ENCODE measurements at regions not wholly inside any gene's neighbourhood (a gene's known extent, or its start where the extent isn't known, plus 50 kb on each side); places are given as distances from the start of the nearest gene placed in this dataset.

DNA sequence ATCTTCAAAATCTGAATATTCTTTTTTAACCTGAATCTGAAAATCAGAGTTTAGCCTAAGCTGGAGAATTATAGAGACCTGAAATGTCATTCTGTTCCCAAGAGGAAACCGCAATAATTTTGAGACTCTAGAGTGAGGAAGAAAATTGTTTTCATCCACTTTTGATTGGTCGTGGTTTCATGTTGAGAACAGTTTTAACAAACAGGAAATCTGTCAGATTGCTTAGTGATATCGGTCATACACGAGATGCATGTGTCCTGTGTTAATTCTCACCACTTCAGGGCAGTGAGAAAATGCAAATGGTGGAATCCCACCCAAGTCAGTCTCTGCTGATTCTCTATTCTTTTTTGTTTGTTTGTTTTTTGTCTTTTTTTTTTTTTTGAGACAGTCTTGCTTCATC is 1498.5 kb upstream of the TMEM132C start:
- ChIA-PET POLR2A (no interaction called here), CTCF (interaction anchor here (0.7 to 1.1 kb wide), 2 partner anchors 18 to 42 kb away, joined by 4 to 5 read pairs; no protein-coding TSS in a partner anchor)
- Mint-ChIP-seq H3K27me3 (ENCODE audit: insufficient read depth, unreplicated experiment) (no peaks in the 10 kb centered on the region), H3K36me3 (ENCODE audit: insufficient read depth, unreplicated experiment) (no peaks in the 10 kb centered on the region), H3K27ac (ENCODE audit: low read depth, unreplicated experiment) (no peak overlapping the region), H3K9me3 (ENCODE audit: unreplicated experiment) (peaks cover 45% of the 10 kb centered on the region), H3K4me1 (ENCODE audit: insufficient read depth, unreplicated experiment) (no peaks in the 10 kb centered on the region), H3K4me3 (ENCODE audit: unreplicated experiment) (no peak overlapping the region)
- BruUV-seq (replicated peaks): no TSS peak
- TF ChIP-seq, protein P1, sequence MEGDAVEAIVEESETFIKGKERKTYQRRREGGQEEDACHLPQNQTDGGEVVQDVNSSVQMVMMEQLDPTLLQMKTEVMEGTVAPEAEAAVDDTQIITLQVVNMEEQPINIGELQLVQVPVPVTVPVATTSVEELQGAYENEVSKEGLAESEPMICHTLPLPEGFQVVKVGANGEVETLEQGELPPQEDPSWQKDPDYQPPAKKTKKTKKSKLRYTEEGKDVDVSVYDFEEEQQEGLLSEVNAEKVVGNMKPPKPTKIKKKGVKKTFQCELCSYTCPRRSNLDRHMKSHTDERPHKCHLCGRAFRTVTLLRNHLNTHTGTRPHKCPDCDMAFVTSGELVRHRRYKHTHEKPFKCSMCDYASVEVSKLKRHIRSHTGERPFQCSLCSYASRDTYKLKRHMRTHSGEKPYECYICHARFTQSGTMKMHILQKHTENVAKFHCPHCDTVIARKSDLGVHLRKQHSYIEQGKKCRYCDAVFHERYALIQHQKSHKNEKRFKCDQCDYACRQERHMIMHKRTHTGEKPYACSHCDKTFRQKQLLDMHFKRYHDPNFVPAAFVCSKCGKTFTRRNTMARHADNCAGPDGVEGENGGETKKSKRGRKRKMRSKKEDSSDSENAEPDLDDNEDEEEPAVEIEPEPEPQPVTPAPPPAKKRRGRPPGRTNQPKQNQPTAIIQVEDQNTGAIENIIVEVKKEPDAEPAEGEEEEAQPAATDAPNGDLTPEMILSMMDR (IDR thresholded peaks at IDR 0.05; ENCODE audit: unreplicated experiment): no peak
- intact Hi-C loops (cut with micrococcal nuclease): no loop called here
- no peak for DNase-seq (ENCODE audit: unreplicated experiment)

DNA sequence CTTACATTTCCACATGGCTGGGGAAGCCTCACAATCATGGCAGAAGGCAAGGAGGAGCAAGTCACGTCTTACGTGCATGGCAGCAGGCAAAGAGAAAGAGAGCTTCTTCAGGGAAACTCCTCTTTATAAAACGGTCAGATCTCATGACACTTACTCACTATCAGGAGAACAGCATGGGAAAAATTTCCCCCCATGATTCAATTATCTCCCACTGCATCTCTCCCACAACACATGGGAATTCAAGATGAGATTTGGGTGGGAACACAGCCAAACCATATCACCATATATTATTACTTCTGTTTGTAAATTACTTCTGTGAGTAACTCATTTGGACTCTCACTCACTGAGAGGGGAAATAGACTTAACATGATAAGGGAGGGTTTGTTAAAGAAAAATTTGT is 1496.8 kb upstream of the TMEM132C start:
- peaks cover 32% of the 10 kb centered on the region for H3K9me3 Mint-ChIP-seq (ENCODE audit: unreplicated experiment)
- CTCF ChIA-PET: interaction anchor here (0.9 kb wide), 1 partner anchor 1237 kb away, joined by 3 read pairs; no protein-coding TSS in a partner anchor
- TF ChIP-seq, protein P1 (IDR thresholded peaks at IDR 0.05; ENCODE audit: unreplicated experiment): no peak
- H3K36me3 Mint-ChIP-seq (ENCODE audit: insufficient read depth, unreplicated experiment): no peaks in the 10 kb centered on the region
- intact Hi-C loops (cut with micrococcal nuclease): no loop called here
- BruUV-seq (replicated peaks): no TSS peak
- H3K27me3 Mint-ChIP-seq (ENCODE audit: insufficient read depth, unreplicated experiment): no peaks in the 10 kb centered on the region
- no peaks in the 10 kb centered on the region for H3K4me1 Mint-ChIP-seq (ENCODE audit: insufficient read depth, unreplicated experiment)
- no peak overlapping the region for H3K4me3 Mint-ChIP-seq (ENCODE audit: unreplicated experiment)
- POLR2A ChIA-PET: no interaction called here
- no peak for DNase-seq (ENCODE audit: unreplicated experiment)
- H3K27ac Mint-ChIP-seq (ENCODE audit: low read depth, unreplicated experiment): no peak overlapping the region

DNA sequence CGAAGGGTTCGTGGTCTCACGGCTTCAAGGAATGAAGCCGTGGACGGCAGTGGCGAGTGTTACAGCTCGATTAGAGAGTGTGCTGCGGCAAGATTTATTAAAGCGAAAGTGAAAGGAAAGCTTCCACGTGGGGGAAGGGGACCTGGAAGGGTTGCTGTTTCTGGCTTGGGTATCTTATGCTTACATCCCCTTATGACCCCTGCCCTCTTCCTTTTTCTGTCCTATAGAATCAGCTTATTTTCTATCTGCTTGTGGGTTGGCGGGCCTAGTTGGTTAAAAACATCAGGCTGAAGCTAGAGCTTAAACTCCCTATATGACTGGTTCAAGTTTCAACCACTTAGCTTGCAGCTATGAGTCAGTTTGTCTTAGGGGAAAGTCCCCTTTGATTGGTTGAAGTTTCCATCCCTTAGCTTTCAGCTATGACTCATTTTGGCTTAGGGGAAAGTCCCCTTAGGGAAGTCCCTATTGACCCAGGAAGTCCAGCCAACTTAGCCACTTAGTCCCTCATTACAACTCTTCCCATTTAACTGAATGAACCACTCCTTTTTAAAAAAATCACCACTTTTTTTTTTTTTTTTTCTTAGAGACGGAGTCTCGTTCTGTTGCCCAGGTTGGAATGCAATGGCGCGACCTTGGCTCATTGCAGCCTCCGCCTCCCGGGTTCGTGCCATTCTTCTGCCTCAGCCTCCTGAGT is 1494.7 kb upstream of the TMEM132C start:
- TF ChIP-seq, protein P1 (IDR thresholded peaks at IDR 0.05; ENCODE audit: unreplicated experiment): no peak
- no peak overlapping the region for H3K27ac Mint-ChIP-seq (ENCODE audit: low read depth, unreplicated experiment)
- DNase-seq (ENCODE audit: unreplicated experiment): peak; percentile 81
- peaks cover 25% of the 10 kb centered on the region for H3K9me3 Mint-ChIP-seq (ENCODE audit: unreplicated experiment)
- POLR2A ChIA-PET: no interaction called here
- H3K4me3 Mint-ChIP-seq (ENCODE audit: unreplicated experiment): no peak overlapping the region
- no peaks in the 10 kb centered on the region for H3K27me3 Mint-ChIP-seq (ENCODE audit: insufficient read depth, unreplicated experiment)
- no peaks in the 10 kb centered on the region for H3K4me1 Mint-ChIP-seq (ENCODE audit: insufficient read depth, unreplicated experiment)
- H3K36me3 Mint-ChIP-seq (ENCODE audit: insufficient read depth, unreplicated experiment): no peaks in the 10 kb centered on the region
- intact Hi-C loops (cut with micrococcal nuclease): no loop called here
- CTCF ChIA-PET: interaction anchor here (0.7 to 2.2 kb wide), 4 partner anchors 10 to 611 kb away, joined by 3 to 9 read pairs (median 5); no protein-coding TSS in a partner anchor
- no TSS peak for BruUV-seq (replicated peaks)

DNA sequence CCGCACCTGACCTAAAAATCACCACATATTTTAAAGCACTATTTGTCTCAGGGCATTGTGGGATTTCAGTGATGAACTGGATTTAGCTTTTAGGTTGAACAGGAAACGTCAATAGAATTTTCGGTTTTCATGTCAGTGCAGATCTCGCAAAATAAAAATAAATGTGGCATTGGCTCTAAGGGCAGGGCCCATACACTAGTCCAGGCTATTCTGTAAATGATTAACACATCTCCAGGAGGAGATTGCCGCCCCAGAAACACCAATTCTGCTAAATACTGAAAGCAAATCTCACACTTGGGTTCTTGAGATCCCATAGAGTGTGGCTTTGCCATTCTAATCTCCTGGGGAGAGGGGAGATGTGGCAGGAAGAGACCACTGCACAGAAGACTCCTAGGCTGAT is 1494.0 kb upstream of the TMEM132C start:
- BruUV-seq (replicated peaks): no TSS peak
- DNase-seq (ENCODE audit: unreplicated experiment): no peak
- CTCF ChIA-PET: interaction anchor here (1.1 to 2.2 kb wide), 2 partner anchors 10 to 25 kb away, joined by 7 to 9 read pairs; no protein-coding TSS in a partner anchor
- H3K9me3 Mint-ChIP-seq (ENCODE audit: unreplicated experiment): peaks cover 25% of the 10 kb centered on the region
- TF ChIP-seq, protein P1 (IDR thresholded peaks at IDR 0.05; ENCODE audit: unreplicated experiment): no peak
- no peaks in the 10 kb centered on the region for H3K36me3 Mint-ChIP-seq (ENCODE audit: insufficient read depth, unreplicated experiment)
- no peak overlapping the region for H3K4me3 Mint-ChIP-seq (ENCODE audit: unreplicated experiment)
- no peak overlapping the region for H3K27ac Mint-ChIP-seq (ENCODE audit: low read depth, unreplicated experiment)
- POLR2A ChIA-PET: no interaction called here
- H3K4me1 Mint-ChIP-seq (ENCODE audit: insufficient read depth, unreplicated experiment): no peaks in the 10 kb centered on the region
- no peaks in the 10 kb centered on the region for H3K27me3 Mint-ChIP-seq (ENCODE audit: insufficient read depth, unreplicated experiment)
- intact Hi-C loops (cut with micrococcal nuclease): no loop called here
